ENCODE measurements at regions not wholly inside any gene's neighbourhood (a gene's known extent, or its start where the extent isn't known, plus 50 kb on each side); places are given as distances from the start of the nearest gene placed in this dataset.

DNA sequence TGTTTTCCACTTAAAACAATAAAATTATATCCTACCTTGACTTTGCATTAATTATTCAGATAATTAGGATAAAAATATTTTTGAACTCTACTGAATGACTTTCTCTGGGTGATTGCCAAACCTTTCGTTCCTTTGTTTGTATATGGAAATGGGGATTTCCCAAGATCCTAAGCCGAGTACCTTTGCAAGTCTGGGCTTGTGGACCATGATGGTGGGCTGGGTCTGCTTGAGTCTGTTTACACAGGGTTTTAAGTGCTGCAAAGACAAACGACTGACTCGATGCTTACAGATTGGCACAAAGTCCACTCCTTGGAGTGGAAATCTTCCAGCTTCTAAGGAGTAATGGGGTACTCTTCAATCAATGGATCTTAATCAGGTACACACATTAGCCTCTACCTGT, 659.5 kb downstream of the TSN start:
- H3K9me3 Mint-ChIP-seq (ENCODE audit: insufficient read depth), result peaks cover 7% of the 10 kb centered on the region
- no peaks in the 10 kb centered on the region for H3K27me3 Mint-ChIP-seq (ENCODE audit: low read depth)
- ChIA-PET CTCF (no interaction called here), POLR2A (no interaction called here)
- ATAC-seq (no peak), DNase-seq (no peak)
- H3K4me3 Mint-ChIP-seq, result no peak overlapping the region
- H3K4me1 Mint-ChIP-seq (ENCODE audit: low read depth), result no peaks in the 10 kb centered on the region
- H3K36me3 Mint-ChIP-seq (ENCODE audit: low read depth), result no peaks in the 10 kb centered on the region
- H3K27ac Mint-ChIP-seq, result no peak overlapping the region

DNA sequence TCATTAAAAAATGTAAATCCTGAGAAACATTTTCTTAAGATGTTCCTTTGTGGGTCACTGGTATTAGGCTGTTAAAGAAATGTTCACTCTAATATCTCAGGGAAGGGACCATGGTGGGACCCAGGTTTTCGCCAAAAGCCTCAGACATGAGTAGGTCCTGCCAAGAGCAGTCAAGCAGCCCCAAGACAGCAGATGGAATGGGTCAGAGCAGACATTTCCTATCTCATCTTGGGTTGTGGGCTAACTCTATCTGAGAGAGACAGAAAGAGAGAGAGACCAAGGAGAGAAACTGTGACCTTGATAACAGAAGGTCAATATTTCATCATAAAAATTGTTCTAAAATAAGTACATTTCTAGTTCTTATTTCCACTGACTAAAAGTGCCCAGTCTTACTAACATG, 661.7 kb downstream of the TSN start:
- no peak overlapping the region for H3K27ac Mint-ChIP-seq
- H3K4me3 Mint-ChIP-seq, result no peak overlapping the region
- DNase-seq (no peak), ATAC-seq (no peak)
- CTCF ChIA-PET, result no interaction called here
- H3K9me3 Mint-ChIP-seq (ENCODE audit: insufficient read depth), result no peaks in the 10 kb centered on the region
- POLR2A ChIA-PET, result no interaction called here
- no peaks in the 10 kb centered on the region for H3K27me3 Mint-ChIP-seq (ENCODE audit: low read depth)
- no peaks in the 10 kb centered on the region for H3K4me1 Mint-ChIP-seq (ENCODE audit: low read depth)
- H3K36me3 Mint-ChIP-seq (ENCODE audit: low read depth), result no peaks in the 10 kb centered on the region

DNA sequence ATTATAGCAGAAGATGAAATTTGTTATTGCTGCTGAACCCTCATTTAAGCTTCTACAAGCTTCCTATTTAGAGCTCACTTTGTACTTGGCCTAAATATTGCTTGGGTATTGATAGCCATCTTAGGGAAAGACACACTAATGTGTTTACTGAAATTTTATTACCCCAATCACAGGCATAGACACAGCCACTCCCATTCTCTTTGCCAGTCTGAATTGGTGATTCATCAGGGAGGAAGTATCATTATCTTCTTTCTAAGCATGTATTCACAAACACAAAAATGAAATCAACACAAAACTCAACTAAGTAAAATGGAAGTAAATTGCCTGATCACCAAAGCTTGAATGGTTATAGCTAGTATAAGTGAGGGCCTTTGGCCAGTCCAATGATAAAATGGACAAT, 666.3 kb downstream of the TSN start:
- H3K36me3 Mint-ChIP-seq (ENCODE audit: low read depth), result no peaks in the 10 kb centered on the region
- no peaks in the 10 kb centered on the region for H3K27me3 Mint-ChIP-seq (ENCODE audit: low read depth)
- POLR2A ChIA-PET, result no interaction called here
- ATAC-seq (no peak), DNase-seq (no peak)
- H3K4me1 Mint-ChIP-seq (ENCODE audit: low read depth), result no peaks in the 10 kb centered on the region
- CTCF ChIA-PET, result no interaction called here
- no peaks in the 10 kb centered on the region for H3K9me3 Mint-ChIP-seq (ENCODE audit: insufficient read depth)
- H3K27ac Mint-ChIP-seq, result no peak overlapping the region
- no peak overlapping the region for H3K4me3 Mint-ChIP-seq

DNA sequence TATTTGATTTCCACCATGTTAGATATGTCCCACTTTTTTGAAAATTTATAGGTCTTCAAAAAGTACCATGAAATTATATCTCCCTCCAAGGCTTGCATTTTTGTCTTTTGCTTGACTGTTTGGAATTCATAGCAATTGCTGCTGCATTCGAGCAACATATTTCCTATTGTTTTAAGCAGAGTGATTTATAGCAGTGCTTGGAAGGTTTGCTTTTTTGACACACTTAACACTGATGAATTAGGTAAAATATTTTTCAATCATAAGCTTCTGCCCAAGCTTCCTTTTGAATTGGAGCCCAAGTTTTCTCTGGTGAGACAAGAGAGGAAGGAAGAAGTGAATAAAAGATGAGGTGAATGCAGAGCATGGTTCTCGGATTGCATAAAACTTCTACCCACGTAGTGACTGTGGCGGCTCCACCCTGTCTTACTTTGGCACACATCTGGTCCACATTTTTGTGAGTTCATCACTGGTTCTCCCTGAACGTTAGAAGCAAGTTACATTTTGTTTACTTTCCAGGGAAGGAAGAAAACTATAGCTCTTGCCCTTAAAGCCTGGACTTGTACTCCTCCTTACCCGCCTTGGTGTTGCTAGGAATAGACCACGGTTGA, 667.0 kb downstream of the TSN start:
- no peaks in the 10 kb centered on the region for H3K36me3 Mint-ChIP-seq (ENCODE audit: low read depth)
- no peak overlapping the region for H3K27ac Mint-ChIP-seq
- DNase-seq (no peak), ATAC-seq (no peak)
- no peaks in the 10 kb centered on the region for H3K4me1 Mint-ChIP-seq (ENCODE audit: low read depth)
- CTCF ChIA-PET, result no interaction called here
- POLR2A ChIA-PET, result no interaction called here
- no peaks in the 10 kb centered on the region for H3K9me3 Mint-ChIP-seq (ENCODE audit: insufficient read depth)
- H3K27me3 Mint-ChIP-seq (ENCODE audit: low read depth), result no peaks in the 10 kb centered on the region
- no peak overlapping the region for H3K4me3 Mint-ChIP-seq

DNA sequence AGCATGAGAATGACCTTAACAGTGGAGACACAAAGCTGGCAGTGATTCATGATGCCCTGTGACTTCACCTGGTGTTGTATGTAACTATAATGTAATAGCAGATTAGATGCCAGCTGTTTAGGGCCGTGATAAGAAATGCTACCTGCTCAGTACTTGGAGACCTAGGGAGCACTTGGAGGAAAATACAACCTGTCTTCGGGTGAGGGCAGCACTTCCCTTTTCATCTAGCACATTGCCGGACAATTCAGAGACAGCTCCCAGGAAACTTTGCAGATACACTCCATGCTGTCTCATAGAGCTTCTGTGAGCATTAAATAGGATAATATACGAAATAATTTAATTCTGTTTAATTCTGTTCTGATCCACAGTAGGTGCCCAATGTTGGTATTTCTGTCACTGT, 668.5 kb downstream of the TSN start:
- H3K27me3 Mint-ChIP-seq (ENCODE audit: low read depth), result no peaks in the 10 kb centered on the region
- DNase-seq (no peak), ATAC-seq (no peak)
- CTCF ChIA-PET, result no interaction called here
- H3K4me1 Mint-ChIP-seq (ENCODE audit: low read depth), result no peaks in the 10 kb centered on the region
- no peak overlapping the region for H3K4me3 Mint-ChIP-seq
- no peak overlapping the region for H3K27ac Mint-ChIP-seq
- POLR2A ChIA-PET, result no interaction called here
- H3K9me3 Mint-ChIP-seq (ENCODE audit: insufficient read depth), result no peaks in the 10 kb centered on the region
- H3K36me3 Mint-ChIP-seq (ENCODE audit: low read depth), result no peaks in the 10 kb centered on the region

DNA sequence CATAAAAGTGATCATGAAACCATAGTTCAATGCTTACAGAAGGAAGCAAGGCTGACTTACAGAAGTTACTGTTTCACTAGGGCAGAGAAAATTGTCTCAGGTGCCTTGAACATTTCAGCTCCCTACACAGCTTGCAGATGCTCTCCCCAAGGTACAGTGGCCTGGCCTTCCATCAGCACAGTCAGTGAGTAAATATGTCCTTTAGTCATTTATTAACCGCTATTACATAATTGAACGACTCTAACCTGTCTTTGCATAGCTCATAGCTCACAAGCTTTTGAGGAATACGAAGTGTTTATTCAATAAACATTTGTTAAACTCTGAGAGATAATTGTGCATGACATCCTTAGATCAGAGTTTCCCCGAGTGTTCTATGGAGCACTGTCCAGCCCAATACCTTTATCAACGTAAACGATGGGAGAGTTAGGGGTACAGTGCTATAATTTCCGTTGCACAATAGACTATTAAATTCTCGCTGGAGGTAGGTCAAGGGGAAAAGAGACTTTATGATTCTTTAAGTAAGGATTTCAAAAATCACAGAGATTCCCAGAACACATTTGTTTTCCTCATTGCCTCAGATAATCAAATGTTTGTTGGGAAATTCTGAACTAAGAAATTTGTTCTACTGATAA, 677.8 kb downstream of the TSN start:
- POLR2A ChIA-PET, result no interaction called here
- ATAC-seq, result no peak

DNA sequence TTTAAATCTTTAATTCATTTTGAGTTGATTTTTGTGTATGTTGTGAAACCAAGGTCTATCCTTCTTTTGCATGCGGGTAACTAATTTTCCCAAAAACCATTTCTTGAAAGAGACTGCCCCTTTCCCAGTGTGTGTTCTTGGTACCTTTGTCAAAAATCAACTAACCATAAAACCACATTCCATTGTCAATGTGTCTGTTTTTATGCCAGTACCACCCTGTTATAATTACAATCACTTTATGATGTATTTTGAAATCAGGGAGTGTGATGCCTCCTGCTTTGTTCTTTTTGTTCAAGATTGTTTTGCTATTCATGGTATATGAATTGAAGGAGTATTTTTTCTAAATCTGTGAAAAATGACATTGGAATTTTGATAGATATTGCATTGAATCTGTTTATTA, 689.6 kb downstream of the TSN start:
- Mint-ChIP-seq H3K4me3 (no peak overlapping the region), H3K9me3 (ENCODE audit: insufficient read depth) (no peaks in the 10 kb centered on the region), H3K4me1 (ENCODE audit: low read depth) (no peaks in the 10 kb centered on the region), H3K27ac (no peak overlapping the region), H3K36me3 (ENCODE audit: low read depth) (no peaks in the 10 kb centered on the region), H3K27me3 (ENCODE audit: low read depth) (no peaks in the 10 kb centered on the region)
- ATAC-seq (no peak), DNase-seq (no peak)
- ChIA-PET CTCF (no interaction called here), POLR2A (no interaction called here)

More for the DNA sequence above, 677.8 kb downstream of the TSN start:
- no peaks in the 10 kb centered on the region for H3K4me1 Mint-ChIP-seq (ENCODE audit: low read depth)
- CTCF ChIA-PET, result no interaction called here
- no peak overlapping the region for H3K27ac Mint-ChIP-seq
- no peaks in the 10 kb centered on the region for H3K27me3 Mint-ChIP-seq (ENCODE audit: low read depth)
- H3K36me3 Mint-ChIP-seq (ENCODE audit: low read depth), result no peaks in the 10 kb centered on the region
- H3K4me3 Mint-ChIP-seq, result no peak overlapping the region
- no peaks in the 10 kb centered on the region for H3K9me3 Mint-ChIP-seq (ENCODE audit: insufficient read depth)
- no peak for DNase-seq

DNA sequence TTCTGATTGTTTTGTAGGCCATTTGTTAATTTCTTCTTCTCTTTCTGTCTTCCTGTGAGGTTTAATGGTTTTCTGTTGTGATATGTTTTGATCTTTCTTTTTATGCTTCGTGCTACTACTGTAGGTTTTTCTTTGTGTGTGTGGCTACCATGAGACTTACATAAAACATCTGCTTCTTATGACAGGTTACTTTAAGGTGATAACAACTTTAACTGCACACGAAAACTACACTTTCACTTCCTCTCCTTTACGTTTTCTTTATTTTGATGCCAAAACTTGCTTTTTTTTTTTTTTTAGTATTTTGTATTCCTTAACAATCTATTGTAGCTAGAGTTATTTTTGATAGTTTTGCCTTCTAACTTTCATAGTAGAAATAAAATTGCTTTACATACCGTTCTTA, 691.3 kb downstream of the TSN start:
- POLR2A ChIA-PET, result no interaction called here
- CTCF ChIA-PET, result no interaction called here
- DNase-seq, result no peak
- no peaks in the 10 kb centered on the region for H3K27me3 Mint-ChIP-seq (ENCODE audit: low read depth)
- H3K9me3 Mint-ChIP-seq (ENCODE audit: insufficient read depth), result no peaks in the 10 kb centered on the region
- H3K36me3 Mint-ChIP-seq (ENCODE audit: low read depth), result no peaks in the 10 kb centered on the region
- ATAC-seq, result no peak
- no peaks in the 10 kb centered on the region for H3K4me1 Mint-ChIP-seq (ENCODE audit: low read depth)
- H3K4me3 Mint-ChIP-seq, result no peak overlapping the region
- H3K27ac Mint-ChIP-seq, result no peak overlapping the region

DNA sequence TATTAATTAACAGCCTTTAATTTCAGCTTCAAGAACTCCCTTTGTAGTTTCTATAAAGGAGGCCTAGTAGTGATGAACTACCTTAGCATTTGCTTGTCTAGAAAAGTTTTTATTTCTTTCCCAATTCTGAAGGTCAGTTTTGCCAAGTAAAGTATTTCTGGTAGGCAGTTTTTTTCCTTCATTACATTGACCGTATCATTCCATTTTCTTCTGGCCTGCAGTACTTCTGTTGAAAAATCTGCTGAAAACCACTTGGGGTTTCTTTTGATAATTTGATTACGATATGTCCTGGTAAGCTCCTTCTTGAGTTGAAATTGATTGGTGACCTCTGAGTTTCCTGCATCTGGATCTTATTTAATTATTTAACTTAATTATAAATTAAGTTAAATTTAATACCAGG, 691.8 kb downstream of the TSN start:
- no peak for DNase-seq
- no peaks in the 10 kb centered on the region for H3K36me3 Mint-ChIP-seq (ENCODE audit: low read depth)
- no peak overlapping the region for H3K4me3 Mint-ChIP-seq
- ATAC-seq, result no peak
- H3K4me1 Mint-ChIP-seq (ENCODE audit: low read depth), result no peaks in the 10 kb centered on the region
- CTCF ChIA-PET, result no interaction called here
- no peak overlapping the region for H3K27ac Mint-ChIP-seq
- H3K27me3 Mint-ChIP-seq (ENCODE audit: low read depth), result no peaks in the 10 kb centered on the region
- POLR2A ChIA-PET, result no interaction called here
- no peaks in the 10 kb centered on the region for H3K9me3 Mint-ChIP-seq (ENCODE audit: insufficient read depth)

DNA sequence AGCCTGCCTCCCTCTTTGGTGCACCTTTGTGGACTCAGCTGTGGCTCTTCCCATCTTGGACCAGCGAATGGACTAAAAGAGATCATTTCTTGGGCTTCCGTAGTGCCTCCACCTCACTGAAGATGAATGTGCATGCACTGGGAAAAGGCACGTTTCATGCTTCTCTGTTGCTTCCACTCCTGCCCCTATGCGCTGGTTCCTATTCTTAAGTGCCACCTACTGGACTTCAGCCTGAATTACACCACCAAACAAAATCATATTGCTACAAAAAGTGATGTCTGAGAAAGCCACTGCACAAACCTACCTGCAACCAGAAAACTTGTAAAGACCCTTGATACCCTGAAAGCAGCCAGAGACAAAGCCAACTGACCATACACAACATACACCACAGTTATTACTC, 695.6 kb downstream of the TSN start:
- H3K27me3 Mint-ChIP-seq (ENCODE audit: low read depth), result no peaks in the 10 kb centered on the region
- DNase-seq (peak; percentile 23), ATAC-seq (no peak)
- H3K4me1 Mint-ChIP-seq (ENCODE audit: low read depth), result no peaks in the 10 kb centered on the region
- ChIA-PET POLR2A (no interaction called here), CTCF (interaction anchor here (0.6 to 1.2 kb wide), 2 partner anchors 13 to 476 kb away, joined by 3 read pairs; no protein-coding TSS in a partner anchor)
- H3K36me3 Mint-ChIP-seq (ENCODE audit: low read depth), result no peaks in the 10 kb centered on the region
- H3K9me3 Mint-ChIP-seq (ENCODE audit: insufficient read depth), result no peaks in the 10 kb centered on the region
- H3K27ac Mint-ChIP-seq, result no peak overlapping the region
- no peak overlapping the region for H3K4me3 Mint-ChIP-seq

DNA sequence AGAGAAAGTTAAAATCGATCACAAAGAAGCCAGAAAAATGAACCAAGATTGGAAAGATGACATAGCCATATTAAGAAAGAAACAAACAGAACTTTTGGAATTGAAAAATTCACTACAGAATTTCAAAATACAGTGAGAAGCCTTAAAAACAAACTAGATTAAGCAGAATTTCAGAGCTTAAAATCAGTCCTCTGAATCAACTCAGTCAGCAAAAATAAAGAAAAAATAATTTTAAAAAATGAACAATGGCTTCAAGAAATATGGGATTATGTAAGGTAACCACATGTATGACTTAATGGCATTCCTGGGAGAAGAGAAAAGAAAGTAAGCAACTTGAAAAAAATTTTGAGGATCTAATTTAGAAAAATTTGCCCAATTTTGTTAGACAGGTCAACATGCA, 696.2 kb downstream of the TSN start:
- POLR2A ChIA-PET, result no interaction called here
- no peak overlapping the region for H3K27ac Mint-ChIP-seq
- no peak for ATAC-seq
- CTCF ChIA-PET, result interaction anchor here (0.6 kb wide), 1 partner anchor 12 kb away, joined by 3 read pairs; no protein-coding TSS in a partner anchor
- H3K4me1 Mint-ChIP-seq (ENCODE audit: low read depth), result no peaks in the 10 kb centered on the region
- DNase-seq, result no peak
- no peak overlapping the region for H3K4me3 Mint-ChIP-seq
- H3K36me3 Mint-ChIP-seq (ENCODE audit: low read depth), result no peaks in the 10 kb centered on the region
- H3K9me3 Mint-ChIP-seq (ENCODE audit: insufficient read depth), result no peaks in the 10 kb centered on the region
- H3K27me3 Mint-ChIP-seq (ENCODE audit: low read depth), result no peaks in the 10 kb centered on the region

DNA sequence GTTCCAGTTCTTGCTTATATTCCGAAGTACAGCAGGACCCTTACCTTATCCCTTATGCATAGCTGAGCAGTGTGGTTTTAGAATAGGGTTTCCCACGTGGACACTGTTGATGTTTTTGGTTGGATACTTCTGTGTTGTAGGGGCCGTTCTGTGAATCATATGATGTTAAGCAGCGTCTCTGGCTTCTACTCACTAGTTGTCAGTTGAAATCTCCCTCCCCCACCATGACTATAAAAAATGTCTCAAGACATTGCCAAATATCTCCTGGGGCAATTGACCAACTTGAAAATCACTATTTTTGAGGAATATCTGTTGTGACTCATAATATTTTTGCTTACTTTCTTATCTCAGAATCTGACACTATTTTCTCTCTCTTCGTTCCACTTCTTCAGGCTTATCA, 713.7 kb downstream of the TSN start:
- CTCF ChIA-PET, result no interaction called here
- ATAC-seq, result no peak
- Mint-ChIP-seq H3K9me3 (ENCODE audit: insufficient read depth) (no peaks in the 10 kb centered on the region), H3K27me3 (ENCODE audit: low read depth) (no peaks in the 10 kb centered on the region), H3K27ac (no peak overlapping the region), H3K4me3 (no peak overlapping the region), H3K4me1 (ENCODE audit: low read depth) (no peaks in the 10 kb centered on the region), H3K36me3 (ENCODE audit: low read depth) (no peaks in the 10 kb centered on the region)
- DNase-seq, result no peak
- POLR2A ChIA-PET, result no interaction called here

DNA sequence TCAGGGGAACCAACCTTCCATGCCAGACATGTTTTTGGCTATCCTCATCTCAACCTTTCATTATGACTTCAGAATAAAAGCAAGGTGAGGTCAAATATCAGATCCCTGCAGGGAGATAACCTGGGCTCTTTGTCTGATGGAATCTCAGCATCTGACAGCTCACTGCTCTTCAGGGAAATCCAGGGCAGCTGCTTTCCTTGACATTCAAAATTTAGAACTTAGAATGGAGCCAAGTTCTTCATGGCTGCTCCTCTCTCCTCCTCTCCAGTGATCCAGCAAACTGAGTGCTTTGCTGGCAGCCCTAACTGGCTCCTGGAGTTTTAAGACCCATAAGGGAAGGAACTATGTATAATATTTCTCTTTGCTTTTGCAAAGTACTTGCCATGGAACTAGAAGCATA, 716.3 kb downstream of the TSN start:
- Mint-ChIP-seq H3K27me3 (ENCODE audit: low read depth) (no peaks in the 10 kb centered on the region), H3K4me3 (no peak overlapping the region), H3K4me1 (ENCODE audit: low read depth) (no peaks in the 10 kb centered on the region), H3K9me3 (ENCODE audit: insufficient read depth) (no peaks in the 10 kb centered on the region), H3K36me3 (ENCODE audit: low read depth) (no peaks in the 10 kb centered on the region), H3K27ac (no peak overlapping the region)
- ATAC-seq (no peak), DNase-seq (no peak)
- POLR2A ChIA-PET, result no interaction called here
- CTCF ChIA-PET, result no interaction called here

Measured in activated CD8-positive, alpha-beta T cell treated with anti-CD3 and anti-CD28 coated beads, Interleukin-2, amount 10 ng/mL, durations not matched to agents 7 days and 5 days (primary cell).